ENCODE measurements at regions not wholly inside any gene's neighbourhood (a gene's known extent, or its start where the extent isn't known, plus 50 kb on each side); places are given as distances from the start of the nearest gene placed in this dataset.

DNA sequence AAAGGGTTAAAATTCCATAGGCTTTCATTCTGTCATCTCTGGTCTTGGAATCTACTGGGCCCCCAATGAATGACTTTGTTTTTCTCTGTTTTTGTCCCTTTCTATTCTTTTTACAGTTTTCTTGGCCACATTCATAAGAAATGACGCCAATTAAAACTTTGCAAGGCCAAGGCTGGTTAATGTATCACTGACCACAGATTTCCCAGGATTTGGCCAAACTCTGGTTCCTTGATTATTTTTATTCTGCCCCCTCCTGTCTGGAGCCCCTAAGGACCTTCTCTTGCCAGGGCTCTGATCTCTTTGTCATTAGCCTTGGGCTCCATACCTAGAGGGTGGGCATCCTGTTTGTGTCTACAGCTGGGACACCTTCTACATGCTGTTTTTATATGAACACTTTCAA, 388.9 kb upstream of the PAPPA start:
- H3K9ac ChIP-seq (ENCODE audit: insufficient read depth, low read depth, low read length) = no peak overlapping the region
- no peaks in the 10 kb centered on the region for H3K9me3 ChIP-seq (ENCODE audit: low read length)
- CTCF ChIA-PET (ENCODE audit: low intra/inter-chr PET ratio, low total read pairs) = no interaction called here
- WGBS (ENCODE audit: low lambda C conversion rate) = 0% methylated on average over 1 of the region's 1 CpG
- no peaks in the 10 kb centered on the region for H3K36me3 ChIP-seq (replicated peaks in 1 of 2; ENCODE audit: control insufficient read depth in 1 of 2, insufficient read depth in 2 of 2, low read length in 2 of 2)
- no peaks in the 10 kb centered on the region for H3K79me2 ChIP-seq (ENCODE audit: insufficient read depth, low read length)
- H3K27me3 ChIP-seq (ENCODE audit: control insufficient read depth in 1 of 2, insufficient read depth in 2 of 2, low read length in 2 of 2) = no peaks in the 10 kb centered on the region
- ATAC-seq = no peak
- FAIRE-seq = no peak
- H3K27ac ChIP-seq (ENCODE audit: extremely low read length, insufficient read depth, low read length) = no peak overlapping the region
- in situ Hi-C loops (cut with HindIII; ENCODE audit: extremely low pct_ligation_motif_present, low pct_unique_long_range_greater_than_20kb) (loop anchor here (25.0 kb wide), 1 partner anchor 98 kb away; no protein-coding TSS in a partner anchor), intact Hi-C loops (cut with micrococcal nuclease; ENCODE audit: unreplicated experiment) (no loop called here)
- no peak overlapping the region for H2AFZ ChIP-seq (ENCODE audit: low read length)
- no peak overlapping the region for H3K4me2 ChIP-seq (ENCODE audit: low read depth, low read length)
- POLR2A ChIA-PET = no interaction called here
- H3K4me1 ChIP-seq (ENCODE audit: insufficient read depth, low read length) = no peaks in the 10 kb centered on the region
- H3K4me3 ChIP-seq (replicated peaks in 1 of 3; ENCODE audit: insufficient read depth in 1 of 3, low read depth in 2 of 3, low read length in 3 of 3) = no peak overlapping the region
- no TSS peak for BruUV-seq (replicated peaks)
- no peak for DNase-seq (ENCODE audit: low spot score)
- H4K20me1 ChIP-seq (ENCODE audit: insufficient read depth, low read length) = no peaks in the 10 kb centered on the region
- TF ChIP-seq ZNF607 (CRISPR knock-in tag; IDR thresholded peaks at IDR 0.05; ENCODE audit: borderline replicate concordance) (no peak), ZBTB3 (CRISPR knock-in tag; IDR thresholded peaks at IDR 0.05; ENCODE audit: borderline replicate concordance, low read depth) (no peak), ZNF614 (CRISPR knock-in tag; IDR thresholded peaks at IDR 0.05; ENCODE audit: borderline replicate concordance) (no peak), ATRX (CRISPR knock-in tag; IDR thresholded peaks at IDR 0.05; ENCODE audit: borderline replicate concordance) (no peak), SAFB2 (CRISPR knock-in tag; IDR thresholded peaks at IDR 0.05; ENCODE audit: borderline replicate concordance, low read depth) (no peak), SIN3B (IDR thresholded peaks at IDR 0.05; ENCODE audit: low read length) (no peak), ZNF672 (CRISPR knock-in tag; IDR thresholded peaks at IDR 0.05) (no peak), PAWR (CRISPR knock-in tag; IDR thresholded peaks at IDR 0.05; ENCODE audit: borderline replicate concordance) (no peak), ZNF432 (CRISPR knock-in tag; IDR thresholded peaks at IDR 0.05; ENCODE audit: borderline replicate concordance) (no peak), NFYB (CRISPR knock-in tag; IDR thresholded peaks at IDR 0.05) (no peak), SPEN (CRISPR knock-in tag; IDR thresholded peaks at IDR 0.05; ENCODE audit: low read depth) (no peak), GATA4 (IDR thresholded peaks at IDR 0.05; ENCODE audit: borderline replicate concordance, low read depth) (no peak), ZNF563 (CRISPR knock-in tag; IDR thresholded peaks at IDR 0.05) (no peak)
- TF ChIP-seq, protein P1, sequence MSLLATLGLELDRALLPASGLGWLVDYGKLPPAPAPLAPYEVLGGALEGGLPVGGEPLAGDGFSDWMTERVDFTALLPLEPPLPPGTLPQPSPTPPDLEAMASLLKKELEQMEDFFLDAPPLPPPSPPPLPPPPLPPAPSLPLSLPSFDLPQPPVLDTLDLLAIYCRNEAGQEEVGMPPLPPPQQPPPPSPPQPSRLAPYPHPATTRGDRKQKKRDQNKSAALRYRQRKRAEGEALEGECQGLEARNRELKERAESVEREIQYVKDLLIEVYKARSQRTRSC (CRISPR knock-in tag; IDR thresholded peaks at IDR 0.05; ENCODE audit: low read depth) = no peak
- TF ChIP-seq, protein P2, sequence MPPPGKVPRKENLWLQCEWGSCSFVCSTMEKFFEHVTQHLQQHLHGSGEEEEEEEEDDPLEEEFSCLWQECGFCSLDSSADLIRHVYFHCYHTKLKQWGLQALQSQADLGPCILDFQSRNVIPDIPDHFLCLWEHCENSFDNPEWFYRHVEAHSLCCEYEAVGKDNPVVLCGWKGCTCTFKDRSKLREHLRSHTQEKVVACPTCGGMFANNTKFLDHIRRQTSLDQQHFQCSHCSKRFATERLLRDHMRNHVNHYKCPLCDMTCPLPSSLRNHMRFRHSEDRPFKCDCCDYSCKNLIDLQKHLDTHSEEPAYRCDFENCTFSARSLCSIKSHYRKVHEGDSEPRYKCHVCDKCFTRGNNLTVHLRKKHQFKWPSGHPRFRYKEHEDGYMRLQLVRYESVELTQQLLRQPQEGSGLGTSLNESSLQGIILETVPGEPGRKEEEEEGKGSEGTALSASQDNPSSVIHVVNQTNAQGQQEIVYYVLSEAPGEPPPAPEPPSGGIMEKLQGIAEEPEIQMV (CRISPR knock-in tag; IDR thresholded peaks at IDR 0.05; ENCODE audit: low read depth) = no peak
- TF ChIP-seq, protein P3, sequence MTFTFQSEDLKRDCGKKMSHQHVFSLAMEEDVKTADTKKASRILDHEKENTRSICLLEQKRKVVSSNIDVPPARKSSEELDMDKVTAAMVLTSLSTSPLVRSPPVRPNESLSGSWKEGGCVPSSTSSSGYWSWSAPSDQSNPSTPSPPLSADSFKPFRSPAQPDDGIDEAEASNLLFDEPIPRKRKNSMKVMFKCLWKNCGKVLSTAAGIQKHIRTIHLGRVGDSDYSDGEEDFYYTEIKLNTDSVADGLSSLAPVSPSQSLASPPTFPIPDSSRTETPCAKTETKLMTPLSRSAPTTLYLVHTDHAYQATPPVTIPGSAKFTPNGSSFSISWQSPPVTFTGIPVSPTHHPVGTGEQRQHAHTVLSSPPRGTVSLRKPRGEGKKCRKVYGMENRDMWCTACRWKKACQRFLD (CRISPR knock-in tag; IDR thresholded peaks at IDR 0.05; ENCODE audit: borderline replicate concordance) = no peak
- TF ChIP-seq, protein P4, sequence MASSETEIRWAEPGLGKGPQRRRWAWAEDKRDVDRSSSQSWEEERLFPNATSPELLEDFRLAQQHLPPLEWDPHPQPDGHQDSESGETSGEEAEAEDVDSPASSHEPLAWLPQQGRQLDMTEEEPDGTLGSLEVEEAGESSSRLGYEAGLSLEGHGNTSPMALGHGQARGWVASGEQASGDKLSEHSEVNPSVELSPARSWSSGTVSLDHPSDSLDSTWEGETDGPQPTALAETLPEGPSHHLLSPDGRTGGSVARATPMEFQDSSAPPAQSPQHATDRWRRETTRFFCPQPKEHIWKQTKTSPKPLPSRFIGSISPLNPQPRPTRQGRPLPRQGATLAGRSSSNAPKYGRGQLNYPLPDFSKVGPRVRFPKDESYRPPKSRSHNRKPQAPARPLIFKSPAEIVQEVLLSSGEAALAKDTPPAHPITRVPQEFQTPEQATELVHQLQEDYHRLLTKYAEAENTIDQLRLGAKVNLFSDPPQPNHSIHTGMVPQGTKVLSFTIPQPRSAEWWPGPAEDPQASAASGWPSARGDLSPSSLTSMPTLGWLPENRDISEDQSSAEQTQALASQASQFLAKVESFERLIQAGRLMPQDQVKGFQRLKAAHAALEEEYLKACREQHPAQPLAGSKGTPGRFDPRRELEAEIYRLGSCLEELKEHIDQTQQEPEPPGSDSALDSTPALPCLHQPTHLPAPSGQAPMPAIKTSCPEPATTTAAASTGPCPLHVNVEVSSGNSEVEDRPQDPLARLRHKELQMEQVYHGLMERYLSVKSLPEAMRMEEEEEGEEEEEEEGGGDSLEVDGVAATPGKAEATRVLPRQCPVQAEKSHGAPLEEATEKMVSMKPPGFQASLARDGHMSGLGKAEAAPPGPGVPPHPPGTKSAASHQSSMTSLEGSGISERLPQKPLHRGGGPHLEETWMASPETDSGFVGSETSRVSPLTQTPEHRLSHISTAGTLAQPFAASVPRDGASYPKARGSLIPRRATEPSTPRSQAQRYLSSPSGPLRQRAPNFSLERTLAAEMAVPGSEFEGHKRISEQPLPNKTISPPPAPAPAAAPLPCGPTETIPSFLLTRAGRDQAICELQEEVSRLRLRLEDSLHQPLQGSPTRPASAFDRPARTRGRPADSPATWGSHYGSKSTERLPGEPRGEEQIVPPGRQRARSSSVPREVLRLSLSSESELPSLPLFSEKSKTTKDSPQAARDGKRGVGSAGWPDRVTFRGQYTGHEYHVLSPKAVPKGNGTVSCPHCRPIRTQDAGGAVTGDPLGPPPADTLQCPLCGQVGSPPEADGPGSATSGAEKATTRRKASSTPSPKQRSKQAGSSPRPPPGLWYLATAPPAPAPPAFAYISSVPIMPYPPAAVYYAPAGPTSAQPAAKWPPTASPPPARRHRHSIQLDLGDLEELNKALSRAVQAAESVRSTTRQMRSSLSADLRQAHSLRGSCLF (CRISPR knock-in tag; IDR thresholded peaks at IDR 0.05; ENCODE audit: borderline replicate concordance) = no peak
